Spinal cord (tissue), 9 donors: ENCODE measurements at regions not wholly inside any gene's neighbourhood (a gene's known extent, or its start where the extent isn't known, plus 50 kb on each side); places are given as distances from the start of the nearest gene placed in this dataset.
"Not testable (repeated sequence)": the region's sequence is repeated elsewhere in the genome, so short reads cannot be mapped to it uniquely, and the experiment has no call there.

ENCODE experiments used
- DNase-seq, 6 donors: peaks; one replicate each; pipeline versions ENCODE4 v3.0.0 to v3.0.0-alpha.2; 2013 to 2015; ENCODE audit warnings: low spot score in 6 of 6, low read depth in 4 of 6
- H3K27ac ChIP-seq: one replicate; pipeline ENCODE4 v1.5.1; 2013; ENCODE audit warnings: low read depth, low read length, control low read depth
- H3K27me3 ChIP-seq: one replicate; pipeline ENCODE4 v1.6.1; 2013; ENCODE audit warnings: low read length; ENCODE audit not compliant: control insufficient read depth, insufficient read depth
- H3K36me3 ChIP-seq: one replicate; pipeline ENCODE4 v1.6.1; 2013; ENCODE audit warnings: low read length; ENCODE audit not compliant: control insufficient read depth, insufficient read depth
- H3K4me1 ChIP-seq: one replicate; pipeline ENCODE4 v1.6.1; 2013; ENCODE audit warnings: low read length; ENCODE audit not compliant: control insufficient read depth, insufficient read depth
- H3K4me3 ChIP-seq: one replicate; pipeline ENCODE4 v1.5.1; 2013; ENCODE audit warnings: low read depth, low read length, control low read depth
- H3K9me3 ChIP-seq: one replicate; pipeline ENCODE4 v1.6.1; 2013; ENCODE audit warnings: low read length; ENCODE audit not compliant: control insufficient read depth, insufficient read depth
- WGBS: methylation state at CpG from one replicate; pipeline ENCODE4 v1.1.5; 2013; ENCODE audit warnings: missing lambda C conversion rate; ENCODE audit not compliant: insufficient coverage; 5-methylcytosine and 5-hydroxymethylcytosine counted together
- donor health status: healthy.

DNA sequence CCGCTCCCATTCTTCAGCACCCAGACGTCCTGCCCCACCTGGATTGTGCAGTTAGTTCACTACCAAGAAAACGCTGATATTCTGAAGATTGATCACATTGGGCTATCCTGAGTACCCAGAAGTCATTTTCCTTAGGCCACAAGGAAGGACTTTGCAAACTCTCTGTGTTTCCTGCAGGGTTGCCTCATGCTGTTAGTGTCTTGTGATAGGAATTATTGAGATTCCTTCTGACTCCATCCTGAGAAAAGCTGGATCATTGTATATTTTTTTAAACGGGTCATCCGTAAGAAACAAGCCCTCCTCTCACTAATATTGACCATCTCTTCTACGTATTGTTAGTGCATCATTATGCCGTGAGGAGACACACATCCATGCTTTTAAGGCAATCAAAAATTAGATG lies 96.0 kb upstream of the DAPK1 start:
- H3K4me3 ChIP-seq = no peak overlapping the region
- no peaks in the 10 kb centered on the region for H3K36me3 ChIP-seq
- DNase-seq = no peak
- no peaks in the 10 kb centered on the region for H3K9me3 ChIP-seq
- H3K27ac ChIP-seq = no peak overlapping the region
- WGBS = 76% methylated on average over 2 of the region's 7 CpGs
- H3K4me1 ChIP-seq = no peaks in the 10 kb centered on the region
- H3K27me3 ChIP-seq = no peaks in the 10 kb centered on the region

GRCh38 chr9:87402537-87402936 lies 95.1 kb upstream of the DAPK1 start:
- H3K27me3 ChIP-seq = no peaks in the 10 kb centered on the region
- no peak for DNase-seq
- no peak overlapping the region for H3K4me3 ChIP-seq
- H3K4me1 ChIP-seq = no peaks in the 10 kb centered on the region
- no peaks in the 10 kb centered on the region for H3K36me3 ChIP-seq
- no peak overlapping the region for H3K27ac ChIP-seq
- no CpG with 5 or more reads among the region's 3 CpGs for WGBS
- no peaks in the 10 kb centered on the region for H3K9me3 ChIP-seq

DNA sequence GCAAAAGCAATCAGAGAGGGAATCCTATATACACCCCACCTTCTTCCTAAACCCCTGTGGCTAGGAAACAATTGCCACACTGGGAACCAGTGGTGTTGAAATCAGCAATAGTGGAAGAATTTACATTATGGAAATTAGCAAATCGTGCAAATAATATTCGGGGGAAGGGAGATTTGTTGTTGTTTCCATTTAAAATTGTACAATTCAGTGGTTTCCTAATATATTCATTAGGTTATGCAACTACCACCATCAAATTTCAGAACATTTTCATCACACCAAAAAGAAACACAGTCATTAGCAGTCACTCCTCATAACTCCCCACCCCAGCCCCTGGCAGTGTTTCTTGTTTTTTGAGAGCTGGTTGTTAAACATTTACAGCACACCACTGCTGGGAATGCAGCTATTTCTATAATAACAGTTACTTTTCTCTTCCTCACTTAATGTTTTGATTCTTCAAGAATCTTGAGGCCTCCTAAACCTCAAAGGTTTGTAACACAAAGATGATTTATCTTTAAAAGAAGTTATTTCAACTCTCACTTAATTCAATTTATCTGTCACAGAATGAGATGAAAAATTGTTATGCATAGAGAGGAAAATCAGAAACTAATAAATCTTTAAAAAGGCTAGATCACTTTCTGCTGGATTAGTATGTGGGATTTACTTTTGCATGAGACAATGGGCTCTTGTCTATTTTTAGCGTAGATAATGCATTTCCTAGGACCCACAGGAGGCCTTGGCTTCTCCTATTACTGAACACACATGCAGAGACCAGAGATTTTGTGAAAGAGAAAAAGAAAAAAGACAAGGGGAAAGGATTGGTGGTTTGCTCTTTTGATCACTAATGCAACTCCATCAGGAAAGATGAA lies 91.8 kb upstream of the DAPK1 start:
- no peak overlapping the region for H3K27ac ChIP-seq
- peak in 2 of 6 donors; percentile 33 to 54 for DNase-seq
- no peaks in the 10 kb centered on the region for H3K4me1 ChIP-seq
- no peaks in the 10 kb centered on the region for H3K36me3 ChIP-seq
- no CpG with 5 or more reads among the region's 3 CpGs for WGBS
- no peaks in the 10 kb centered on the region for H3K9me3 ChIP-seq
- no peak overlapping the region for H3K4me3 ChIP-seq
- H3K27me3 ChIP-seq = no peaks in the 10 kb centered on the region

DNA sequence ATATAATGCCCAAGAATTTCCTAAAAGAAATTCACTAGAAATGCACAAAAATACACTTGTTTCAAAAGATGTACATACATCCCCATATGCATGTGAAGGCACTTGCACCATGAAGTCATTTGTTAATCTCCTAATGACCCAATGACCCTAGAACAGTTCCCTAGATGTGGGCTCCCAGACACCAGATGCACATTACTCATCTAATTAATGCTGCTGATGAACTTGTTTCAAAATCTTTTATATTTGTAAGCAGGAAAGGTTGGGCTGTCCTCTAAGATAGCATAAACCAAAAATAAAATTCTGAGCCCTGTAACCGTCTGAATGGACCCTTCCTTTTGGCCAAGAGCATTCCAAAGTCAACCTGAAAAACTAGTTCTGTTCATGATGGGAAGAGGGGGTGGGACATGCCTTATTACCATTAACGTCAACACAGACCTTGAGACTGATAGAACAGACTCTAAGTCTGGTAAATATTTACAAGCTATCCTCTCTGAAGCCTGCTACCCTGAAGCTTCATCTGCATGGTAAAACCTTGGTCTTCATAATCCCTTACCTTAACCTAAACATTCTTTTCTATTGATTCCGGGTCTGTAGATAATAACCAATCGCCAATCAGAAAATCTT lies 91.0 kb upstream of the DAPK1 start:
- WGBS = no CpG with 5 or more reads among the region's 4 CpGs
- no peaks in the 10 kb centered on the region for H3K4me1 ChIP-seq
- H3K27ac ChIP-seq = no peak overlapping the region
- H3K27me3 ChIP-seq = no peaks in the 10 kb centered on the region
- no peak overlapping the region for H3K4me3 ChIP-seq
- H3K9me3 ChIP-seq = no peaks in the 10 kb centered on the region
- no peak for DNase-seq
- no peaks in the 10 kb centered on the region for H3K36me3 ChIP-seq

- not testable (repeated sequence) for H3K9me3 ChIP-seq, H3K4me3 ChIP-seq, H3K4me1 ChIP-seq, DNase-seq, H3K36me3 ChIP-seq, H3K27me3 ChIP-seq, H3K27ac ChIP-seq
- WGBS = 84% methylated on average over 3 of the region's 16 CpGs
Observed at GRCh38 chr9:87410047-87411005, 87.3 kb upstream of the DAPK1 start.

DNA sequence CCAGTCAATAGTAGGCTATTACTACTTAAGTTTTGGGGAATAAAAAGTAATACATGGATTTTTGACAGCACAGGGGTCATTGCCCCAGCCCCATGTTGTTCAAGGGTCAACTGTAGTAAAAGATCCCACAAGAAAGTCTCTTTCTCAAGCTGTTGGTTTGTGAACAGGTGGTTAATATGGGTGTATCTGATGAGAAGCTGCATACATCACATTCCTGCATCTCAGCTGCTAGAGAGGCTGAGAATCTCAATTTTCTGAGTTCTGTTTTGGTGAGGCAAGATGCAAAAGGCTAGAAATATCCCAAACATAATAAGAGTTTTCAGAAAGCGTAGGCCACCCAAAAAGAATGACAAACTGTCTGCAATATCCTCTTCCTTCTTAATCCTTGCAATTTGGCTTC lies 76.8 kb upstream of the DAPK1 start:
- Histone ChIP-seq H3K4me1 (no peaks in the 10 kb centered on the region), H3K9me3 (no peaks in the 10 kb centered on the region), H3K4me3 (no peak overlapping the region), H3K27me3 (no peaks in the 10 kb centered on the region), H3K36me3 (no peaks in the 10 kb centered on the region), H3K27ac (no peak overlapping the region)
- WGBS = 100% methylated on average over 1 of the region's 1 CpG
- DNase-seq = no peak

GRCh38 chr9:87421734-87422133 lies 75.9 kb upstream of the DAPK1 start:
- Histone ChIP-seq H3K27ac (no peak overlapping the region), H3K27me3 (no peaks in the 10 kb centered on the region), H3K9me3 (no peaks in the 10 kb centered on the region), H3K4me3 (no peak overlapping the region), H3K36me3 (no peaks in the 10 kb centered on the region), H3K4me1 (no peaks in the 10 kb centered on the region)
- DNase-seq = no peak
- 90% methylated on average over 3 of the region's 3 CpGs for WGBS

DNA sequence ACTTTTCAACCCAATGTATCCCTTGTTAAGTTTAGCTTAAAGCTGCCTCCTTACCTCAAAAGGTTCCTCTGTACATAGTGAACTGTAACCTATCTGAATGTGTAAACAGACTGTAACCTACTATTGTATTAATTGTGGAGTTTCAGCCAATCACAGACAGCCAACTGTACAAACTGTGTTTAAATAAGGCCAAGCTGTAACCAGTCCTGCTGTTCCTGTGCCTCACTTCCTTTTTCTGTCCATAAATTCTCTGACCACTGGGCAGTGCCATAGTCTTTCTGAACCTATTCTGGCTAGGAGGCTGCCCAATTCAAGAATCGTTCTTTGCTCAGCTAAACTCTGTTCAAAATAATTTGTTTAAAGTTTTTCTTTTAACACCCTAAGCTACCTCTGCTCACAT lies 74.7 kb upstream of the DAPK1 start:
- no peaks in the 10 kb centered on the region for H3K36me3 ChIP-seq
- no peaks in the 10 kb centered on the region for H3K4me1 ChIP-seq
- no peak for DNase-seq
- H3K4me3 ChIP-seq = no peak overlapping the region
- no peaks in the 10 kb centered on the region for H3K9me3 ChIP-seq
- H3K27me3 ChIP-seq = no peaks in the 10 kb centered on the region
- no CpG with 5 or more reads among the region's 1 CpG for WGBS
- no peak overlapping the region for H3K27ac ChIP-seq

DNA sequence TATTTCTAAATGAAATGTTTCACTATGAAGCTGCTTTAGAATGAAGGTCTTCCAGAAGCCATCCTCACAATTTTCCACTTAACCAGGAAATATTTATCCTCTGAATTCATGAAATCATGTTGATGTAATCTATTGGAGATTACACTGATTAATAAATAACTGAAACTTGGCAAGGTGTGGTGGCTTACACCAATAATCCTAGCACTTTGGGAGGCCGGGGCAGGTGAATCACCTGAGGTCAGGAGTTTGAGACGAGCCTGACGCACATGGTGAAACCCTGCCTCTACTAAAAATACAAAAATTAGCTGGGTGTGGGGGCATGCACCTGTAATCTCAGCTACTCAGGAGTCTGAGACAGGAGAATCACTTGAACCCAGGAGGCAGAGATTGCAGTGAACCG lies 73.8 kb upstream of the DAPK1 start:
- WGBS = 100% methylated on average over 1 of the region's 4 CpGs
- not testable (repeated sequence) for DNase-seq, H3K27me3 ChIP-seq, H3K36me3 ChIP-seq, H3K4me3 ChIP-seq, H3K9me3 ChIP-seq, H3K4me1 ChIP-seq, H3K27ac ChIP-seq
